DMS79 treated with DMSO at 0.1 percent for 48 hours (cell line): ENCODE measurements at regions not wholly inside any gene's neighbourhood (a gene's known extent, or its start where the extent isn't known, plus 50 kb on each side); places are given as distances from the start of the nearest gene placed in this dataset.
A peak's percentile ranks its signal among the peaks of the same experiment; 100 is the strongest.

Experiments
- DNase-seq: peaks from one replicate; lab custom pipeline; 2025; lab: John Stamatoyannopoulos, UW

DNA sequence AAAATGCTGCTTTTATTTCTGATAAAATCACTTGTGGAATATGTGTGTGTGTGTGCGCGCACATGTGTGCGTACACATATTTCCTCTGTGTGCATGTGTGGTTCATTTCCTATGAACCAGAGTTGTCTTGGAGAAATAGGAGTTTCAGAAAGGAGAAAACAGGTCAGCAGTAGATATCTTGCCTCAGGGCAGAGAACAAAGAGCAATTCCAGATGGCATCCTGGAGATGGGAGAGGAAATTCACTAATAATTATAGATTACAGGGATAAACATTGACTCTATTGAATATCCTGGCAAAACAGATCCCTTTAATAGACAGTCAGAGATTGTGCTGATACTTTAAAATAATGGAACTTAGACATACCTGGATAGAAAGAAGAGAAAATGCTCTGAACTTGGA lies 298.0 kb downstream of the TRIB2 start:
- no peak for DNase-seq

DNA sequence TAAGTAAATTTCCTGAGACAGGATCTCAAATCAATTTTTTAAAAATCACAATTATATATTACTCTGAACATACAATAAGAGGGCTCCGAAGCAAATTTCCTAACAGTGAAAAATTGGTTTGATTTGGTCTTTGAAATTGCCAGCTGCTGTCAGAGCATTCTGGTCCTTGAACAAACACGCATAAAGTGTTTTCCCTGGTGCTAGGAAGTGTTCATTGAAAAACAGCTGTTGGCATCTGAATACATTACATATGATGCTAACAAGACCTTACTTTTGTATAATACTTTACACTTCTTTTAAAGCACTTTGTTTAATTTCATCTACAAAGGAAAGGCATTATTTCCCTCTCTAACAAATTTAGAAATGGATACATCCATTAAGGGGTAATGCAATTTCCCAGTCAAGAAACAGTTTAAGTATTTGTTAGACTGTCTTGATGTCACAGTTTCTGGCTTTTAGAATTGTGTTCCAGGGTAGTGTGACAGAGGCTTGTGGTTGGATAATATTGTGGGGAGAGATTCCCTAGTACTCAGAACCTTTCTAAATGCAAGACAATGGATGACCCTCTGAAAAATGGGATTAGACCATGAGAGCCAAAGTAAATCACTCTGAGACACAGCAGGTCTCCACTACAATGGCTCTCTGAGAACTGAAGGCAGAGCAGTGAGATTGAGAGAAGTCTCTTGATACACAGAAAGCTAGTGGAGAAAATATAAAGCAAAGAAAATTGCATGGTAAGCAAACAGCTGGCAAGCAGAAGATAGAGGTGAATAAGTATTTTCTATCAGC lies 299.0 kb downstream of the TRIB2 start:
- no peak for DNase-seq

- DNase-seq, result no peak
Measured at GRCh38 chr2:13018490-13018889, 301.8 kb downstream of the TRIB2 start.

- no peak for DNase-seq
Measured at GRCh38 chr2:13019781-13020180, 303.0 kb downstream of the TRIB2 start.

- no peak for DNase-seq
Measured at GRCh38 chr2:13020469-13020868, 303.7 kb downstream of the TRIB2 start.

DNA sequence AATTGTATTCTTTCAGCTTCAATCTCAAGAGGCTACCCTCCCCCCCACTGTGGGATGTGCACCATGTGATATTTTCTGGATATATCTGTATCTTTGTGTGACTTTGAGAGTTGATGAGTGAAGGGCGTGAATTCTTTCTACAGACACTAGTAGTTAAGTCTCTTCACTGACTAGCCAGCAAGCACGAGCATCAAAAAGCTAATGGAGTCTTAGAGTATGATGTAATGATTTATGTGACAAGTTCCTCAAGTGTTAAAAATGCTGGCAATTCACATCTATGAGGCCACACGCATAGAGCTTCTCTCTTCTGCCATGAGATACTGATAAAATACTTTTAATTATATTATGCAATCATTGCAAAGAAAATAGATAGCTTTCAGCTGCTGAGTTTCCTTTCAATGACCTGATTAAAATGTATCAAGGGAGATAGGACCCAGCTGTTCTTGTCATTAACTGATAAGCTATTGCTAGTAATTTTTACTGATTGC lies 304.8 kb downstream of the TRIB2 start:
- DNase-seq, result no peak

GRCh38 chr2:13030606-13031005 lies 313.9 kb downstream of the TRIB2 start:
- DNase-seq, result no peak

DNA sequence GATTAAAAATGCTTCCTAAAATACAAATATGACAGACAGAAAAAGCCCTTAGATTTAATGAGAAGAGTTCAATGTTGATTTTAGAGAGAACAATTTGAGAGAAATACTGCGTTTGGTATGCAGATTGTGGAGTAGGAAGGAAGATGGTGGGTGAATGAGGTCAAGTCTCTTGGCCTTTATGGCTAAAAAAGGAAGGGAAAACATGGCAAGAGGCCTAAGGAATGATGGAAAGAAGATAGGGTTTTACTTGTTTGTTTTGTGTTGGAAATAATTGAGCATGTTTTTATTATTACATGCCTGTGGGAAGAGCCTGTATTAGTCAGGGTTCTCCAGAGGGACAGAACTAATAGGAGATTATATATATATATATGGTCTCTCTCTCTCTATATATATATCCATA lies 318.1 kb downstream of the TRIB2 start:
- DNase-seq, result no peak

DNA sequence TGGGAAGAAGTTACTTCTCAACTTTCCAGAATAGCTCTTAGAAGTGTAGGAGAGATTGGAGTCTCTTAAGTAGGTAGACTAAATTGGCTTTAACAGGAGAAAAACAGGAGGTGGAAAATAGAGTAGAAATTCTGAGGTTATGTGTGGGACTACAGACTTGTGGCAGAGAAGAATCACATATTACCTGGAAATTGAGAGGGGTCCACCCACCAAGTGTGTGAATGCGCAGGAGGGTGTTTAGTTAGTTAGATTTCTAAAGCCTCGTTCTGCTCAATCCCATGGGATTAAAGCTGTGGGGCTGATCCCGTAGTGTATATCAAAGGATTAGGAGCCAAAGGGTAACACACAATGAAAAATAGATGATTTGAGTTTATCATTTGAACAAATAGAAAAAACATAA lies 319.1 kb downstream of the TRIB2 start:
- DNase-seq, result no peak

- DNase-seq, result no peak
Measured at GRCh38 chr2:13040043-13040442, 323.3 kb downstream of the TRIB2 start.

DNA sequence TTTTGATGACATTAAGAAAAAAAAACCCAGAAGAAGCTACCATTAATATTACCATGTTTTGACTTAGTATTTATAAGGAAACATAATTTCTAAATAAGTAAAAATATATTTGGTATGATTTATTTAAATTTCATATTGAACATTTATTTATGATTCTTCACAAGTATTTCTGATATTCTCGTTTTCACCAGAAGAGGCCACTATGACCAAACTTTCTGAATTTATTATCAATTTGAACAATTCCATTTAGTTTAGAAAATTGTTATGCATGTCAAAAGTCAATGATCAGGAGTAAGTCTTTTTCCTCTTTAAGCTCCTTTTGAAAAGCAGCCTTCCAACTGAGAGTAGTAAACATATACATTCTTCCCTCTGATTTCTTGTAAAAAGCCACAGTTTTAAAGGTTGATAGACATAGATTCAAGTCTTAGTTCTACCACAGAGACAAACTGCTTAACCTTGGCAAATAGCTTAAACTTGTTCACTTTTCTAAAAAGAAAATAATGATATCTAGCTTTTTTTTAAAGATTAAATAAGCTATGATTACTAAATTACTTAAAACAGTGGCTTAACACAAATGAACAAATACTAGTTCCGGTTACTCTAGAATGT lies 329.9 kb downstream of the TRIB2 start:
- DNase-seq, result peak; percentile 5

DNA sequence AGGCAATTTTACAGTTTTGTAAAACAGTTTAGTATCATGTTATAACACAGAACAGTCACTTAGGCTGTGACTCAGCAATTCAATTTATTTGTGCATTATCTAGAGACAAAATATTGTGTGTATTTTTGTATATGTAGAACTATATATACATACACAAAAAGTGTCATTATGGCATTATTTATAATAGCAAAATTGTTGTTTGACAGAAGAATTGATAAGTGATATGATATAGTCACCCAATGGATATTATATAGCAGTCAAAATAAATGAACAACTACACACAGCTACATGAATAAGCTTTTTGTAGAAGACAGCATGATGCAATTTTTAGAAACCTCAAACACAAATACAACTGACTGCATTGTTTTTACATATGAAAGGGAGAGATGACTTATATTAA lies 334.0 kb downstream of the TRIB2 start:
- DNase-seq, result no peak

- no peak for DNase-seq
Measured at GRCh38 chr2:13052547-13052946, 335.8 kb downstream of the TRIB2 start.

DNA sequence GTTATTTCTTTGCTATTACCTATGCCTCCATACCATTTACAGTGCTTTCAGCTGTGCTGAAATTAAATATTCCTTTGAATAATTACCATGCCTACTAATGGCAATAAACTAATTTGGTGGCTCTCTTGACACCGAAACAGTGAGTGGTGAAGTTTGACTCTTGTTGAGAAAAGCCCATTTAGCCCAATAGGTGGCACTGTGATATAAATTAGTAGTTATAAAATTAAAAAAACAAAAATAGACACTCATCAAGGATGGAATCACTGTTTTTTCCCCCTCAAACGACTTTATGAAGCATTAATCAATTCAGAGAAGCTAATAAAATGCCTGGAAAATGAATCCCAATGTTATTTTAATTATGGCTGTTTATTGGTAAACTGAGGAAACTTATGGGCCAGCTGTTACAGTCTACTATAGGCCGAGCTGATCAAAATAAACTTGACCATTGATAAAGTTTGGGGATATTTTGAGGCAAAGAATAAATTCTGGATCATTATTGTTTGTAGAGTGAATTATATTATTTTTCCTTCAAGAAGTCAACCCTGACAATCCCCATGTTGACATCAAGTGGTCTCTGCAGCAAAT lies 339.6 kb downstream of the TRIB2 start:
- no peak for DNase-seq

DNA sequence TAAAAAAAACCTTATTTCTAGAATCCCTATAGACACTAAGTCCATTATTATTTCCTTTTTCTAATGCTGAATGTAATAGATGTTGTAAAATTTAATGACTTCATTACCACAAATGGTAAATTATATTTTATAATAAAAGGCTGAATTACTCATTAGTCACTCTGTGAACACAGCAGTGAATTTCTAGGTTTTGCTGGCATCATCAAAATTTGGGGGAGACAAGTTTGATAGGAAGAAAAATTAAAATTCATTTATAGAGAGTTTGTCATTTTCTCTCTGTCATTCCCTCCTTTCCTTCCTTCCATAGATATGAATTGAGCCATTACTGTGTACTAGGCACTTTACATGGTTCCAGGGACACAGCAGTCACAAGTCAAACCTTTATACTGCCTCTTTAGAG lies 340.9 kb downstream of the TRIB2 start:
- DNase-seq, result no peak

DNA sequence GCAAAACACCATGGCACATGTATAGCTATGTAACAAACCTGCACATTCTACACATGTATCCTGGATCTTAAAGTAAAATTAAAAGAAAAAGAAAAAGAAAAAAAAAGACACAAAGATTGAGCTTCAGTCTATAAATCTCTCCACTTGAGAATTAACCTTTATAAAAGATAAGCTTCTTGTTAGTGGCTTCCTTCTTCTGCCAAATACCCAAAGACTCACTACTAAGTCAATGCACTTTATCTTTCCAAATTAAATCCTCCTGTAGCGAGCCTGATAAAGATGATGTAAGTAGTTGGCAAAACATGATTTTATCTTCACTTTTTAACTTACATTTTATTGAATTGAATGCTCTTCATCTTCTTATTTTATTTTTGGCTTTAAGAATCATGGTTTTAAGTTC lies 349.9 kb downstream of the TRIB2 start:
- no peak for DNase-seq

DNA sequence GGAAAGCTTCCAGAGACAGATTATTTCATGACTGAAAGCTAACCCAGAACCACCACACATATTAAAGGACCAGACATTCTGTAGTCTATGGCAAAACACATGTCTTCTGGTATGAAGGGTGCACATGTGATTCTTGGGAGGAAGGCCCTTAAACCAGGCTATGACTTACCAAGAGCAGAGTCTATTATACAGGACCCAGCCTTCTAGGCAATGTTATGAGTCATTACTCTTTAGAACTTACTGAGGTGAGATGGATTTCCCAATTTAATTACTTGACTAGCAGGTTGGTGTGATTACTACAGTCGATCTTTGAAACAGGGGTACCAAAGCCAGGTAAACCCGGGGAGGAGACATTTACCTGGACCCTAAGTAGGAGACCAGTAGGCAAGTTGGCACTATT lies 350.8 kb downstream of the TRIB2 start:
- DNase-seq, result no peak

DNA sequence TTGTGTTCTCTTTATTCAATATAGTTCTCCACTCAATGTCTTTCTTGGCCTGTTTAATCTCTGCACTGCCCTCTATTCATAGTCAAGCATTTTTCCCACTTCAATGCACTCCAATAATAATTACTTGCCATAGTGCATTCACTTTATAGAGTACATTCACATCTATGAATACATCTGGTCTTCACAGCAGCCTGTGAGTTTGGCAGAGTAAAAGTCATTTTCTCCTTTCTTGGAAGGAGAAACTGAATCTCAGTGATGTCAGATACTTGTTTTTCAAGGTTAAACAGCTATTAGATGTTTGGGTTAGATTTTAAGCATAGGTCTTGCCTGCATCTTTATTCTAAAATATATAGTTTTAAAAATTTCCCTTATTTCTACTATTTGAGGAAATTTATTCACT lies 373.2 kb downstream of the TRIB2 start:
- DNase-seq, result no peak

- DNase-seq, result no peak
Measured at GRCh38 chr2:13091455-13091854, 374.7 kb downstream of the TRIB2 start.

DNA sequence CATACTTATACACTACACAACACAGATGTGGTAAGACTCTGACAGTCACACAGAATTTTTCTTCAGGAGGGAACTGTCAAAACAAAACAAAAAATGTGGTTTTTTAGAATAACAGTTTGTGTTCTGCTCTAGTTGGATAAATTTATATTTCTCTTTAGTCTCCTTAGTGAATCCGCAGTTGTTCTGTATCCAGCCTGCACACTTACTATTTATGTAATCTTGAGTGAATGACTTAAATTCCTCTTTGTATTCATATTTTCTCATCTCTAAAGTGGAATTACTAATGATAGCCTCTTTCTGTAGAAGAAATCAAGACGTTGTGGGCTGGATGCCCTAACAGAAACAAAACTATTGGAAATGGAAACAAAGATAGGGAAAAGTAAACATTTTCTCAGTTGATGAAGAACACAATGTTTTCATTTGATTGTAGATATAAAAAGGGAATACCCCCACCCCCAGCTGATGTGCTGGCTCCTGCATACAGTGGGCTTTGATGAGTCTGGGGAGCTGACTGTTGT lies 375.2 kb downstream of the TRIB2 start:
- no peak for DNase-seq

DNA sequence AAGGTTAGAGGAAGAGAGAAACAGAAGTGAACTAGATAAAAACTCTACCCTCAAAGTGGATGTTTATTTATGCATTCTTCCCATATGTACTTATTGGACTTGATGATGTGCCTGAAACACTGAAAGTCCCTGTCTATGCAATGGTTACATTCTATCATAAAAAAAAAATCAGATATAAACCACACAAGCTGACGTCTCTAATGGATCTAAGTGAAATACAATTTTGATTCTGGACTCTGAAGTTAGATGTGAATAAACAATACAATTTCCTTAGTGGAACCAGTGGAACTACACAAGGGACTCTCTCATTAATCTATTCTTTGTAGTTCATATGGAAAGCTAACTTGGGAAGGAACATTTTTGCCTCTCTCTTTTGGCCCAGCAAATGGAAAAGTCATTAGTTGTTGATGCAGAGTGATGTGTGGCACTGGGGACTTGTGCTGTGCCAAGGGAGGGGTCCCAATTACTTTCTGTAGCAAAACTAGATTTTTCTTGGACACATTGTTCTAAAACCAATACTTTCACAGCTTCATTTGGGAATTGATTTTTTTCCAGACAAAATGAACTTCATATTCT lies 376.8 kb downstream of the TRIB2 start:
- DNase-seq, result no peak

- DNase-seq, result no peak
Measured at GRCh38 chr2:13102397-13103063, 385.8 kb downstream of the TRIB2 start.
